GM19043 (cell line): ENCODE measurements at regions not wholly inside any gene's neighbourhood (a gene's known extent, or its start where the extent isn't known, plus 50 kb on each side); places are given as distances from the start of the nearest gene placed in this dataset.
"Not testable (repeated sequence)": the region's sequence is repeated elsewhere in the genome, so short reads cannot be mapped to it uniquely, and the experiment has no call there.

ENCODE experiments used
- ATAC-seq: cut with Tn5 transposase; IDR thresholded peaks from one replicate; pipeline ENCODE4 v1.9.1; 2021; ENCODE audit warnings: low read depth; ENCODE audit not compliant: unreplicated experiment

DNA sequence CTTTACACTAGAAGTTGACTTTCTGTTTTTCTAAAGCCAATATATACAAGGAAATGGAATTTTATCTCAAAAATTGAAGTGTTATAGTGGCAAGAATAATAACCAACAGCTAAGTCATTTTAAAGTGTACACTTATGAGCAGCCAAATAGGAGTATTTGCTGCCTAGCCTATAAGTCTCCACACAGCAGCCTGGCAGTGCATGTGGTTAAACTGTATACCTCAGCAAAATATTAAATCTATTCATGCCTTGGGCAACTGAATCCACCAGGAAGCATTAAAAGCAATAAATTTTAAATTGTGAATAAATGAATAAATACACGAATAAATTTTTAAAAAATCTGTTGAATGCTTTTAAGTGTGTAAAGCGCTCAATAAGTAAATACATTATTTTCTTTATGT is 432.4 kb upstream of the RORB start:
- ATAC-seq = no peak

DNA sequence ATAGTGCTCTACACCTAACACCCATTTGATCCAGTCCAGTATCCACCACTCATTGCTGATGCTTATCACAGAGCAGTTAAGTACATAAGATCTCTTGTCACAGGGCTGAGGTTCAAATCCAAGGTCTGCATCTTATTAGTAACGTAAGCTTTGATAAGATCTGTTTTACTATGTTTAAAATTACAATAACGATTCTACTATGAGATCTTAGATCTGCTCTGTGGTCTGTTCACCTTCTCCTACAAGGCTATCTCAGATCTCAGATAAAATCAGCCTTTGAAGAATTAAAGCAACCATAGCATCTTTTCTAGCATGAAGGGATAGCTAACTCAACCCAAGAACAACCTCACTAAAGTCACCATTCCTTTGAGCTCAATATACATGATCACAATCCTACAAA is 431.0 kb upstream of the RORB start:
- no peak for ATAC-seq

DNA sequence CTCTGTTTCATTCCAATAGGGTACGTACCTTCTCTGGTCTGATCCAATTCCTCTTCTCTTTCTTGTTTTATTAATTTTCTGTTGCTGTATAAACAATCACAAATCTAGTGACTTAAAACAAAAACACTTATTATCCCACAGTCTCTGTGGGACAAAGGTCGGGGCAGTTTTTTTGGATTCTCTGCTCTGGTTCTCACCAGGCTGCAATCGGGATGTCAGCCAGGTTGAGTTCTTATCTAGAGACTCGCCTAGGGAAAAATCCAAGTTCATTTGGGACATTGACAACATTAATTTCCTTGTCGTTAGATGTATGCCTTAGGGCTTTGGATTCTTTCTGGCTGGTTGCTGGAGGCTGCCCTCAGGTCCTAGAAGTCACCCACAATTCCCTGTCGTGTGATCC is 430.5 kb upstream of the RORB start:
- no peak for ATAC-seq

DNA sequence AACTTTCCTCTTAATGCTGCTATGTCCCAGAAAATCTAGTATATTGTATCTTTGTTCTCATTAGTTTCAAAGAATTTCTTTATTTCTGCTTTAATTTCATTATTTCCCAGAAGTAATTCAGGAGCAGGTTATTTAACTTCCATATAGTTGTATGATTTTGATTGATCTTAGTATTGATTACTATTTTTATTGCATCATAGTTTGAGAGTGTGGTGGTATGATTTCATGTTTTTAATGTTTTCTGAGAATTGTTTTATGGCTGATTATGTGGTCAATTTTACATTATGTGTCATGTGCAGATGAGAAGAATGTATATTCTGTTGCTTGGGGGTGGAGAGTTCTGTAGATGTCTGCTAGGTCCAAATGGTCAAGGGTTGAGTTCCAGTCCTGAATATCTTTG is 425.6 kb upstream of the RORB start:
- ATAC-seq = no peak

DNA sequence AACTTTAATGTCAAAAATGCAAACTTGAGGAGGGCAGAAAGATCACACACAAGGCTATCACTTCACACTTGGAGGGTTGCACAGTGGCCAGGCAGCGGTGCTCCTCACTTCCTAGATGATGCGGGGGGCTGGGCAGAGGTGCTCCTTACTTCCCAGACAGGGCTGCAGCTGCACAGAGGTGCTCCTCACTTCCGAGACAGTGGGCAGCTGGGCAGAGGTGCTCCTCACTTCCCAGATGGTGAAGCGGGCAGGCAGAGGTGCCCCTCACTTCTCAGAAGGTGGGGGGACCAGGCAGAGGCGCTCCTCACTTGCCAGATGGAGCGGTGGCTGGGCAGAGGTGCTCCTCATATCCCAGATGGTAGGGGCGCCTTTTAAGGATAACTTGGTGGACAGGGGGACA is 423.2 kb upstream of the RORB start:
- no peak for ATAC-seq

DNA sequence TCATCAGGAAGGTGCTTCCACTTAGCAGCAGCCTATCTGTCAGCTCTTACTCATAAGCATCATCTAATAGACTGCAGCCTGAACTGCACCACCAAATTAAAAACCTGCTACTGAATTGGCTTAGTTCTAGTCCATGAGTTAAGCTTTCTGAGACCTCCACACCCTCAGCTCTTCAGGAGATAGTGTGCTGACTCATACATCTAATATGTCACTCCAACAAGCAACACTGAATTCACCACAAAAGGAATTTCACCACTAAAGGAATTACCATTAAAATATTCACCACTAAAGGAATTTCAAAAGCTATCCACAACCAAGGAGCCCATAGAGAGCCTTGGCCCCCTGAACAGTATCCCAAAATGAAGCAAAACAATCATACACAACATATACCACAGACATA is 418.5 kb upstream of the RORB start:
- ATAC-seq = no peak

DNA sequence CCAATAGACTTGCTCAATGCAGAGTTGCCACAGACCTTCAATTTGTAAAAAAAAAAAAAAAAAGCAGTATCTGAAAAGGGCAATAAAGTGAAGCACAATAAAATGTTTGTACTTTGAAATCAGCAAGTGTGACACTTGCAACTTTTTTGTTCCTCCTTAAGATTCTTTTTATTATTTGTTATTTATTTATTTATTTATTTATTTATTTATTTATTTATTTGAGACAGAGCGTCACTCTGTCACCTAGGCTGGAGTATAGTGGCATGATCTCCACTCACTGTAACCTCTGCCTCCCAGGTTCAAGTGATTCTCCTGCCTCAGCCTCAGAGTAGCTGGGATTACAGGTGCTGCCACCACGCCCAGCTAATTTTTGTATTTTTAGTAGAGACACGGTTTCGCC is 416.5 kb upstream of the RORB start:
- not testable (repeated sequence) for ATAC-seq

DNA sequence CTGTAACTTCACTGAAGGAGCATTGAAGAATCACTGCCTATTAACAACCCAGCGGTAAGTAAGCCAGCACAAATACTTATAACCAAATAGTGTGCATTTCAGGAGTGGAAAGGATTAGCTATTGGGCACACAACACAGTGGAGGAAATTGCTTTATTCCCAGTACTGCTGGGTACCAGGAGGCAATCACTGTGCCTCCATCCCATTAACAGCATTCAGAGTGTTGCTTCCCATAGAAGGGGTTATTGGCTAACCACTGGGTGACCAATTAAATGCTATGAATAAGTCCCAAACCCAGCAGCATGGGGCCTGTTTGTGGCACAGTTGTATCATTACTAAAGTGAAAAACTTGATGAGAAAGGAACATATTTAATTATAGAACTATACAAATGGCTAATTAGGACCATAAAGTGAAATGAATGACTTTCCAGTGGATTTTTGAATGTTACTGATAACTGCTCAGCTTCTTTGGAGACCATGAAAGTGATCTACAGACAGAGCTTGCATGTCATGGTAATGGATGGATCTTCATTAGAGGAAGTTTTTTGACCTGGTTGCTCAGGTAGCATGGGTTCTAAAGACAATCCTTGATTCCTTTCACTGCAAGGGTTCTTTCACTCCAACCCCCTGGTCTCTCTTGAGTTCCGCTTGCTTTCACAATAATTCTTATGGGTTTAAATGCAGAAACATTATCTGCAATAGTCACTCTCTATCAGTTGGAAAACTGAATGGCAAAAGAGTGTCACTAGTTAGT is 413.3 kb upstream of the RORB start:
- no peak for ATAC-seq

DNA sequence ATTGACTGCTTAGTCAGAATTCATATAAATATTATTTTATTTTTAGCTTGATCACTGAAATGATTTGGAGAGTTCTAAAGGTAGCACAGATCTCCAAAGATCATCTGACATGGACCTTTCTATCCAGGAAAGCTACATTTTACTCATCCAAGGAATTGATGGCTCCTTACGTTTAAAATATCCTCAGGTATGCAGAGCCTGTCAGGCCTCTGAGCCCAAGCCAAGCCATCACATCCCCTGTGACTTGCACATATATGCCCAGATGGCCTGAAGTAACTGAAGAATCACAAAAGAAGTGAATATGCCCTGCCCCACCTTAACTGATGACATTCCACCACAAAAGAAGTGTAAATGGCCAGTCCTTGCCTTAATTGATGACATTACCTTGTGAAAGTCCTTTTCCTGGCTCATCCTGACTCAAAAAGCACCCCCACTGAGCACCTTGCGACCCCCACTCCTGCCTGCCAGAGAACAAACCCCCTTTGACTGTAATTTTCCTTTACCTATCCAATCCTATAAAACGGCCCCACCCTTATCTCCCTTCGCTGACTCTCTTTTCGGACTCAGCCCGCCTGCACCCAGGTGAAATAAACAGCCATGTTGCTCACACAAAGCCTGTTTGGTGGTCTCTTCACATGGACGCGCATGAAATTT is 411.6 kb upstream of the RORB start:
- not testable (repeated sequence) for ATAC-seq

DNA sequence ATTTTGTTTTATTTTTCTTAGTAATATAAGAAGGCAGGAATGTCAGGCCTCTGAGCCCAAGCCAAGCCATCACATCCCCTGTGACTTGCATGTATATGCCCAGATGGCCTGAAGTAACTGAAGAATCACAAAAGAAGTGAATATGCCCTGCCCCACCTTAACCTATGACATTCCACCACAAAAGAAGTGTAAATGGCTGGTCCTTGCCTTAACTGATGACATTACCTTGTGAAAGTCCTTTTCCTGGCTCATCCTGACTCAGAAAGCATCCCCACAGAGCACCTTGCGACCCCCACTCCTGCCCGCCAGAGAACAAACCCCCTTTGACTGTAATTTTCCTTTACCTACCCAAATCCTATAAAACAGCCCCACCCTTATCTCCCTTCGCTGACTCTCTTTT is 406.2 kb upstream of the RORB start:
- not testable (repeated sequence) for ATAC-seq

DNA sequence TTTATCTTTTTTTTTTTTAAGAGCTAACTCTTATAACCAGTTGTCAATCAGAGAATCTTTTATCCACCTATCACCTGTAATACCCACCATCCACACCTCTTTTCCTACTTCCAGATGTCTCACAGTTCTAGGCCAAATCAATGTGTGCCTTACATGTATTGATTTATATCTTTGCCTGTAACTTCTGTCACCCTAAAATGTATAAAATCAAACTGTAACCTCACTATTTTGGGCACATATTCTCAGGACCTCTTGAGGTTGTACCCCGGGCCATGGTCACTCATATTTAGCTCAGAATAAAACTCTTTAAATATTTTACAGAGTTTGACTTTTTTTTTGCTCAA is 404.7 kb upstream of the RORB start:
- no peak for ATAC-seq

DNA sequence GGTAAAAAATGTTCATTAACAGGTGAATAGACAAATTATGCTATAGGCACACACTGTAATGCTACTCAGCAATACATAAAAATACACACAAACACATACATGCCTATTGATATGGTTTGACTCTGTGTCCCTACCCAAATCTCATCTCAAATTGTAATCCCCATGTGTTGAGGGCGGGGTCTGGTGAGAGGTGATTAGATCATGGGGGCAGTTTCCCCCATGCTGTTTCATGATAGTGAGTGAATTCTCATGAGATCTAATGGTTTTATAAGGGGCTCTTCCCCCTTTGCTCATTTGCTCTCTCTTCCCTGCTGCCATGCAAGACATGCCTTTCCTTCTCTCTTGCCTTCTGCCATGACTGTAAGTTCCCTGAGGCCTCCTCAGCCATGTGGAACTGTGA is 403.1 kb upstream of the RORB start:
- not testable (repeated sequence) for ATAC-seq

DNA sequence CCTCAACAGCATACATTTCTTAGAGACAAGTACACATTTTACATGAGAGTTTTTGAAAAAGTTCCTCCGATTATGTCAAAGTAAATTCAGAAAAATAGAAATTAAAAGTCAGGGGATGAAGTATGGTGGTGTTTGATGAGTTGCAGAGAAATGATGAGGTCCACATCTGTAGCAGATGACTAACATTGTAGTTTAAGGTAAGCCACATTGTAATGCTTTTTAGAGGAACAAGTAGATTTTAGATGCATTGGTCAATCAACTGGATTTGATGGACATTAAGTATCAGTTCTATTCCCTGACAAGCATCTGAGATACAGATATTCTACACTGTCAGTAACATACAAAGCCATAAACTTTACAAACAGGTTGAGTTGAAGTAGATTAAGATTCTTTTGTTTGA is 402.4 kb upstream of the RORB start:
- no peak for ATAC-seq

DNA sequence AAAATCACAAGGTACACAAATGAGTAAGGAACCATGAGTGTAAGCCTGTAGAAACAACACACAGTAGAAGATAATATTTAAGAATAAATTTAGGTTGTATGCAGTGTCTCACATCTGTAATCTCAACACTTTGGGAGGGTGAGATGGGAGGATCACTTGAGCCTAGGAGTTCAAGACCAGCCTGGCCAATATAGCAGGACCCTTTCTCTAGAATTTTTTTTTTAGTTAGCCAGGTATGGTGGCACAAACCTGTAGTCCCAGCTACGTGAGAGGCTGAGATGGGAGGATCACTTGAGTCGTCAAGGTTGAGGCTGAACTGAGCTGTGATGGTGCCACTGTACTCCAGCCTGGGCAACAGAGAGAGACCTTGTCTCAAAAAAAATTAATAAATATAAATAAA is 401.2 kb upstream of the RORB start:
- ATAC-seq = no peak

DNA sequence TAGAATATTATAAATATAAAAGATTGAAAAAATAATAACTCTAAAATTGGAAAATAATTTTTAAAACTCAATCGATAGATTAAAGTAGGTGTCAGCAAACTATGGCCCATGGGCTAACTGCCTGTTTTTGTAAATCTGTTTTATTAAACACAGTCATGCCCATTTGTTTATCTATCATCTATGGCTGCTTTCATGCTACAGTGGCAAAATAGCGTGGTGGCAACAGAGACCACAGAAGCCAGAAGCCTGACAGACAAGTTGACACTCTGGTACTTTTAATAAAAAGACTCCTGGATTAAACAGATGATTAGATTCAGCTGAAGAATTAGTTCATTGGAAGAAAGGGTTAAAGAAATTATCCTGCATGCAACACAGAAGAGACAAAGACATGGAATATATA is 400.7 kb upstream of the RORB start:
- no peak for ATAC-seq

DNA sequence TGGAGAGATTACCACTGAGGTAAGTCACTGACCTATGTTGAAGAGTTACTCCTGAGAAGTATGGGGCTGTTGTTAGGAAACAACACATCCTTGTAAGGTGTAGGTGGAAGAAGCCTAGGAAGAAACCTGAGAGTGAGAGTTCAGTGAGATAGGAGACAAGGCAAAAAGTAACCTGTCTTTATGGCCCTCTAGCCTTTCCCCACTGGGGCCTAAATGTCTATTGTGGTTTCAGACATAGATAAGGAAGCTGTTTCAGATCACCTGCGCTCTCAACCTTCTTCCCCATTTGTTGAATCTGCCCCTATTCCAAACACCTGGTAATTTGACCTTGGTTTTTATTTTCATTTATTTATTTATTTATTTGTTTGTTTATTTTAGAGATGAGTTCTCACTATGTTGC is 397.1 kb upstream of the RORB start:
- no peak for ATAC-seq

DNA sequence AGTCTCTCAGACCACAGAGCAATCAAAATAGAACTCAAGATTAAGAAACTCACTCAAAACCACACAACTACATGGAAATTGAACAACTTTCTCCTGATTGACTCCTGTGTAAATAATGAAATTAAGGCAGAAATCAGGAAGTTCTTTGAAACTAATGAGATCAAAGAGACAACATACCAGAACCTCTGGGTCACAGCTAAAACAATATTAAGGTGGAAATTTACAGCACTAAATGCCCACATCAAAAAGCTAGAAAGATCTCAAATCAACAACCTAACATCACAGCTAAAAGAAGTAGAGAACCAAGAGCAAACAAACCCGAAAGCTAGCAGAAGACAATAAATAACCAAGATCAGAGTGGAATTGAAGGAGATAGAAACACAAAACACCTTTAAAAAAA is 395.0 kb upstream of the RORB start:
- ATAC-seq = not testable (repeated sequence)

DNA sequence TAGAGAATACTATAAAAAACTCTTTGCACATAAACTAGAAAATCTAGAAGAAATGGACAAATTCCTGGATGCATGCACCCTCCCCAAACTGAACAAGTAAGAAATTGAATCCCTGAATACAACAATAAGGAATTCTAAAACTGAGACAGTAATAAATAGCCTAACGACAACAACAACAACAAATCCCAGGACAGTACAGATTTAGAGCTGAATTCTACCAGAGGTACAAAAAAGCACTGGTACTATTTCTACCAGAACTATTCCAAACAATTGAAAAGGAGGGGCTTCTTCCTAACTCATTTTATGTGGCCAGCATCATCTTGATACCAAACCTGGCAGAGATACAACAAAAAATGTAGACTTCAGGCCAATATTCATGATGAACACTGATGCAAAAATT is 394.4 kb upstream of the RORB start:
- no peak for ATAC-seq

DNA sequence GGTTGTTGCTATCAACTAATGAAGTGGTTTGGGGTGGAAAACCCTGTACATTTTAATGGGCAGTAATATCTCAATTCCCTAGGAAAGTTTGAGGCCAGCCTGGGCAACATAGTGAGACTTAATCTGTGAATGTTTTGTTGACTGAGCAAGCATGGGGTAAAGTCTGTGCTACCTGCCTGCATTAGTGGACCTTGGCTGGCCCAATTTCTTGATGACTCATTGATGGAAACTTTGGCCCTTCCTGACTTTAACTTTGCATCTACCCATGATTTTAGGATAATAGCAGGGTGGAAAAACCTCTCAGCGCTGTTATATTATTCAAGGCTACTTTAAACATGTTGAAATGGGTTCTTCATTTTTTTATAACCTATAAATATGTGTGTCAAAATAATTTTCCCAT is 389.4 kb upstream of the RORB start:
- no peak for ATAC-seq

DNA sequence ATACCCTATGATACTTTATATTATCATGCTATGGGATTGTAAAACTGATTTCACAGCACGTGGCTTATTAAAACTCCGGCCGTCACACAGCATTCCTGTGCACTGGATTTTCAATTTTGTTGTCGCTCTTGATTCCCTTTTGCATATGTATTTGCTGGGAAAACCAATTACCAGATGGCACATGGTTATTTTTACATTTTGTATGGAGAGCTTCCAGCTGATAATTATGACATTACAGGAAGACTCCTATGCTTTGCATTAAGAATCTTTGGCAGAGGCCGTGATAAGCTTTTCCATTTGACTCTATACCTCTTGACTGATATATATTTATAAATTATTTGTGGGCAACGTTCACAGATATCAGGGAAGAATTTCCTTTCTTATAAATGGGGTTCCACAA is 381.2 kb upstream of the RORB start:
- no peak for ATAC-seq

DNA sequence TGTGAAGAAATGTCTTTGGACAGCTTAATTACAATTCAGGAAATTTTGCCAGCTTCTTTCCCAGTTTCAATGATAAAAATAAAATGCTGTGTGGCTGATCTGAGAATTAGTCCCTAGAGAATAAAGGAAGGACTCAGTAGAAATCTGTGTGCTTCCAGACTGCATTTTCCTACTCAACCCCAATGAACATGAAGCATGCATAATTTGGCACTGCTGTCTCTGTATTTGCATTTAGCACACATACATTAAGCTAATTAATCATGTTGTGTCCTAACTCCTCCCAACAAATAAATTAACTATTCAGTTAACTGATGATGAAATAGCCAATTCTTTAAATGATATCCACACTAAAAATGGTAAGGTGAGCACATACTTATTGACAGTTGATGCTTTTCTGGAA is 380.0 kb upstream of the RORB start:
- no peak for ATAC-seq

DNA sequence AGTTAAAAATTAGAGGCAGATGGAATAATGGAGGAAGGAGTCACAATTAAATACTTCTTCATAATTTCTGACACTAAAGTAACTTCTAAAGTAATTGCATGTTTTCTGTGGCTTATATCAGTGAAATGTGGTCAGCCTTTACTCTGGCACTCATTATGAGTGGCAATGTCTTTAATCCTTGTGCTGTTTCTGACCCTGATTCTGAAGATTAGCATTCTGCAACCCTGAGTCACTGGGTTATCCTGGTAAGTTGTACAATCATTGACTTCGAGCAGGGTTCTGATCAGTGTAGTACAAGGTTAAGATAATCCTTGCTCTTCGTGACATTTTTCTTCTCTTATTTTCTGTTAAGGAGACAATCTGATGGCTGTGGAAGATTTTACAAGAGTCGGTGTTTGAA is 379.4 kb upstream of the RORB start:
- no peak for ATAC-seq

DNA sequence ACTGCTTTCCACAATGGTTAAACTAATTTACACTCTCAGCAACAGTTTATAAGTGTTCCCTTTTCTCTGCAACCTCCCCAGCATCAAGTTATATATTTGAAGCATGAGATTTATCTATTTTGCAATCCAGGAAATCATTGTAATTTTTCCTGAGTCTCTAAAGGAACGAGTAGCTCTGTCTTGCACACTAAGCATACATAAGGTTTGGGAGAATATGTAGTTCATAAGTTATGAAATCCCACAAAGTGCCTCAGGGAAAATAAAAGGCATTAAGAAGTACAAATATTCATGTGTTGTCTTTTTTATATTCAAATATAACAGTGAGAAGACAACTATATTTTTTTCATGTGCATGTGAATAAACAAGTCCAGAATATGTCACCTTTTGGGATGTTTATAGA is 377.1 kb upstream of the RORB start:
- no peak for ATAC-seq
